Stimulated activated CD8-positive, alpha-beta memory T cell treated with anti-CD3 and anti-CD28 coated beads, Interleukin-2, amount 100 ng/mL, for 1 hour (primary cell): ENCODE measurements at regions not wholly inside any gene's neighbourhood (a gene's known extent, or its start where the extent isn't known, plus 50 kb on each side); places are given as distances from the start of the nearest gene placed in this dataset.

ENCODE experiments used
- DNase-seq, 2 donors: peaks; one replicate each; pipeline ENCODE4 v3.0.0-alpha.2; 2020; ENCODE audit warnings: low read depth in 2 of 2

DNA sequence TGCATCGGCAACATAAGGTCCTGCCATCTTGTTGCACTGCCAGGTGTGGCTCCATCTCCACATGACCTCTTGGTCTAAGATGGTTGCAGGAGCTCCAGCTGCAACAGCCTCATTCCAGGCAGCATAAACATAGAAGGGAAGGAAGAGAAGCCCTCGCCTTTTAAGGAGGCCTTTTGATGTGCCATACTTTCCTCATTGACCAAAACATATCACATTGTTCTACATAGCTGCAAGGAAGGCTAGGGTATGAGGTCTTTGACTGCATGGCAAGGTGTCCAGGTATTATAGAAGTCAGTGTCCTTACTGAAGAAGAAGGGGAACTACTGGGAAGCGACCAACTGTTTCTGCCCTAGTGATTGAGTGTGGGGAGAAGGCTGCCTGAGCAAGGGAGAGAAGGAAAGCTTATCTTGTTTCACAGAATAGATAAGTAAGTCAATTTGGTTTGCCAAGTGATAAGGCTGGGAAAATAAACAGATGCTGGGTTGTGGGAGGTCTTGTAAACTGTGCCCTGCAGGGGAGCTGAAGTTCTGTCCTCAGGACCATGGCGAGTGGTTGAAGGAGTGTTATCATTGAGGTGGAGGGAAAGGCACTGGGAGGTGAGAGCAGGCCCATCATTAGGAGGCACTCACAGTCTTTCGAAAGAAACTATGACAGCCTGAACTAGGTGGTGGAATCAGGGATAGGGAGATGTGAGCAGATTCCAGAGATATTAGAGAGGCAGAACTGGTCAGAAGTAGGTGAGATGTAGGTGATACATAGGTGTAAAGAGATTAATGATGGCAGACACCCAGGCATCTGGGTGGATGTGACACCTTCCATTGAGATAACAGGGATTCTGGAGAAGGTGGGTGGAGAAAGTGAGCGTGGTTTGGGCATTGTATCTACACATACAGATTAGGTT is 93.8 kb upstream of the IGF1R start:
- DNase-seq: no peak

DNA sequence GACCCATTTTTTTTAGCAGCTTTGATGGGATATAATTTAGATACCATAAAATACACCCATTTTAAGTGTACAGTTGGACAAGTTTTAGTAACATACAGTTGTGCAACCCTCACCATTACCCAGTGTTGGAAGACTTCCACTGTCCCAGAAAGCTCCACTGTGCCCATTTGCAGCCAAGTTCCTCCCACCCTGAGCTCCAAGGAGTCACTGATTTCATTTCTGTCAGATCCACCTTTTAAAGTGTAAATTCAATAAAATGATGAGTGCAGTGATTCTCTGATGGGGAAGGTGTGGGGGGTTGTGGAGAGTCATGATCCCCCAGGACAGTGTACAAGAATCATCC is 93.2 kb upstream of the IGF1R start:
- DNase-seq: no peak

DNA sequence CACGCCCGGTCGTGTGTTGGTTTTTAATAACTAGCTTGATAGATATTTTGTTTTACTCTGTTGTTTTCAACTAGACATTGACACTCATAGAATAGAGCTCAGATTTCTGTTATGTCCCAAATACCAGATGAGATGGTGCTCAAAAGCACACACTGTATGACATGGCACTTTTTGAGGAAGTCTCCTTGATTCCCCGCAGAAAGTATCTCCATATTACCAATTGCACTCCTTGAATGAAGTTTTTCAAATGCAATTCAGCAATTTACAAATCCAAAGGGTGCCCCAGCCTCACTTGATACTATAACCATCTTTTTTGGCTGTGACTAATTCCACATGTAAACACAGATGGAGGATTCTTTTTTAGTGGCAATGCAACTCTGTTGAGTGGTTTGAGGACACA is 92.0 kb upstream of the IGF1R start:
- DNase-seq: no peak

DNA sequence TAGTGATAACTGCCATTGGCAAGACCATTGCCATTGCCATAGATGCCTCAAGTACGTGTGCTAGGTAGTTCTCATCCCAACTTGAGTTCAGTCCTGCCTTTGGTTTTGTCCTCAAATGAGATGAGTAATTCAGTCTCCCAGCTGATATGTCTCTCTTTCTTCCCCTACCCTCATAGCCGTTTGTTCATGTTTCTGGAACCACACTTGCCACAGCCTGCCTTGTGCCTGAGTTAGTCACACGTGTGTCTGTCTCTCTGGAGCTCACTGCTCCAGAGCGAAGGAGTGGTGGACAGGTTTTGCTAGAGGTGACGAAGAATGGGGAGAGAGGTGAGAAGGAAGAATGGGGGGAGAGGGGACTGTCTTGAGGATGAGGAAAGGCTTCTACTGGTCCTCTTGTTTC is 88.0 kb upstream of the IGF1R start:
- DNase-seq: no peak

DNA sequence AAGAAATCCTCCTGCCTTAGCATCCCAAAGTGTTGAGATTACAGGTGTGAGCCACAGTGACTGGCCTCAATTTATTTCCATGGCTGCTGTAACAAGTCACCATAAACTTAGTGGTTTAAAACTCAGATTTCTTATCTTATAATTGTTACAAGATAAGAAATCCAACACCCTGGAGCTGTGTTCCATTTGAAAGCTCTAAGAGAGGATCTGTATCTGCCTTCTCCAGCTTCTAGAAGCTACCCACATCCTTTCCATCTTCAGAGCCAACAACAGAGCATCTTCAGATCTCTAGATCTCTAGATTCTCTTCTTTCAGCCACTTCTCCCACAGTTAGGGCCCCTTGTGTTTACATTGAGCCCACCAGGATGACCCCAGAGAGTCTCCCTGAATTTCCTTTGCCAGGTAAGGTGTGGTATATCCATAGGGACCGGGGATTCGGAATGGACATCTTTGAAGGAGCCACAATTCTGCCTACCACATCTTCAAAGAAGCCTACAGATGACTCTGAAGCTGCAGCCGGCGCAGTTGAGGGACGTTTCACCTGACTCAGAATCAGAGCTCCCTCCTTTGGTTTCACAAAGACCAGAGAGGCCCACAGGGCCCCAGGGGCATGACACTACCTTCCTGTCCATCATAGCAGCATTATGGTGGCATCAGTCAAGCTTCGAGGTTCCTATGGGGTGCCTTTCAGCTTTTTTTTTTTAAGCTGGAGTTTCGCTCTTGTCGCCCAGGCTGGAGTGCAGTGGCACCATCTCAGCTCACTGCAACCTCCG is 87.0 kb upstream of the IGF1R start:
- no peak for DNase-seq

DNA sequence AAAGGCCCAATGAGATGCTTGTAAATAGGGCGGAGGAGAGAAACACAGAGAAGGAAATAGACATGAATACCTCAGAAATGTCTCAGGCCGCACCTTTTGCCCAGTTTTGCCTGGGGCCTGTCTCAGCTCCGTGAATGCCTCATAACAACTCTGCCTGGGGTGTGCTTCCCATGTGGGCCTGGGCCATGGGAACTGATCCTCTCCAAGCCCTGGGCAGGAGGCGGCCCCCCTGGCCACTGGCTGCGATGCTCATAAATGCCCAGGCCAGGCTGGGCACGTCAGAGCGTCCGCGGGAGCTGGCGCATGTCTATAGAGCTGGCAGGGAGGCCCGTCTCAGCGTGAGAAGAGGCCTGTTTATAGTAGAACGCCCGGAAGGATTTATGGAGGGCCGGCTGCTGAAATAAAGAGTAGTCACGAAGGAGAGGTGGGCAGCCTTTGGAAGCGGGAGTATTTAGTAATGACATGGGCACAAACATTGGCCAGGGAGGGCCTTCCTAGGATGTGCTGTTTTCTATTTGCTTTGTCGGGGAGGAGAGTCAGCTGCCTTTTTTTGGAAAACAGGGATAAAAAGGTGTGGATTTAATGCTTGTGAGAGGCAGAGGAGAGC is 85.9 kb upstream of the IGF1R start:
- DNase-seq: no peak

DNA sequence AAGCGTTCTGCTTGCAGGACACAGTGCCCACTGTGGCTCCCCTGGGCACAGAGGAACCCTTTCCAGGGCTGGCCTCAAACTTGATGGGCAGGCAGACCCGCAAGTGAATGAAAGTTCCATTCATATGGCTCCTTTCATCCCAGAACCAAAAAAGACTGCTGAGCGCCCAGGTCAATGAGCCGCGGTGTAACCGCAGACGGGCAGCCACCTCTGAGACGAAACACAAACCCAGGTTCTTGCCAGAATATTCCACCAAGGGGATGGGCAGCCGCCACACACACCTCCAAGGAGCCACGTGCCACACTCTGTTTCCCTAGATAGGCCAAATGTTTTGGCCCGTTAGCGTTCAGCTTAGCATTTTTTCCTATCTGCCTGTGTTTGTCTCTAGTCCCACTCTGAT is 82.8 kb upstream of the IGF1R start:
- no peak for DNase-seq

DNA sequence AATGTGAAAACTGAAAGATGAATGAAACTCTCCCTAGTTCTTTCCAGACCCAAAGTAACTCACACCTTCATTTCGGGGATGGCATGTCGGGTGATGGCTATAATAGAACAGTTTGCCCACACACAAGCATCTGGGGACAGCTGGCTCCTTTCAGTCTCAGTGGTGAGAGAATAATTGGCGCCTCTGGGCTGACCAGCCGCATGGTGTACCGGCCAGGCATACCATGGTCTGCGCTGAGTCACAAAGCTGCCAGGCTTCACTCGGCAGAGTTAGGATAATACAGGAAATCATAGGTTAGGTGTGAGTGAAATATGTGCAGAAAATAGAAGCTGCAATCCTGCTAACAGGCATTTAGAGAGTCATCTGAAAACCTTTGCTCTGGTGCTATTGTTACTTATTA is 80.4 kb upstream of the IGF1R start:
- DNase-seq: no peak

DNA sequence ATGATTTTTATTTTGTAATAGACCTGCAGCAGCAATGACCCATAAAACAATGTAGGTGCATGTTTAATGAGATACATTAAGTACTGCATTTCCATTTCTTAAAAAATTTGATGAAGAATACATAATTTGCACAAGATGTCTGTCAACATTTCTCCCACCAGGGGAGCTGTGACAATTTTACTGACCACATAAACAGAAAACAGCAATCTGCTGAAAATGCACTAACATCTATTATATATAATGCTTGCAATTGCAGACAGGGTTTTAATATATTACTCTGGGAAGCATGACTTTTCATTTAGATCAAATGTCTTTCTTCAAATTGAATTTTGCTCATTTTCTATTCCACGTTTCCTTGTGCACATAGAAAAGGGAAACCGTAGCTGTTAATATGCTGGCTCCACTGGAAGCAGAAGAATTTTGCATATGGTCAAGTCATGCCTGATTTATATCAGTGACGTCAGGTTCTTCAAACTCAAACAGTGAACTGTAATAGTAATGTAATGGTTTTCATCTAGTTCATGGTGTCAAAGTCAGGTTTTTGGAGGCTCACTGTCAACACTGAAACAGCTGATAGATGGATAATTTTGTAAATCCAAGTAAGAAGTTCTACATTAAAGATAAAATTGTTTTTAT is 79.8 kb upstream of the IGF1R start:
- no peak for DNase-seq

DNA sequence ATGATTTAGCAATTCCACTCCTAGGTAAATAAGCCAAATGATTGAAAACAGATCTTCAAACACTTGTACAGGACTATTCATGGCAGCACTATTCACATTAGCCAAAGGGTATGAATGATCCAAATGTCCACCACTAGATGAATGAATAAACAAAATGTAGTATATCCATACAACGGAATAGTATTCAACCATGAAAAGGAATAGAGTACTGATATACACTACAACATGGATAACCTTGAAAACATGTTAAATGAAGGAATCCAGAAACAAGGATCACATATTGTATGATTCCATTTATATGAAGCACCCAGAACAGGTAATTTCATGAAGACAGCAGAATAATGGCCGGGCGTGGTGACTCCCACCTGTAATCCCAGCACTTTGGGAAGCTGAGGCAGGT is 78.2 kb upstream of the IGF1R start:
- no peak for DNase-seq

DNA sequence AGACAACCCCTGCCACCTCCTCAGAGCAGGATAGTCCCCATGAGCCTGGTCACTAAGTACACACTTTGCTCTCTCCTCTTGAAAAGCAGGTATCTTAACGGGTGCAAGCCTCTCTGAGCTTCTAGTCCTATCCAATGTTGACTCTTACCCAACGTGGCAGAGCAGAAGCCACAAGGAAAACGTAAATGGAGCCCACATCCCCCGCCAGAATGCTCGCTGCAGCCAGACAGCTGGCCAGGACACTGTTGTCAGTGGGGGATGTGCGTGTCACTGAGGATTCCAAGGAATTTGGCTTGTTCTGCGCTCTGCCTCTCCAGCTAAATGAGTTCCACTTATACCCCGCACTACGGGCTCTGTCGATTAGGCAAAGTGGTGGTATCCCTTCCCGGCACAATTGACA is 67.8 kb upstream of the IGF1R start:
- DNase-seq: no peak

DNA sequence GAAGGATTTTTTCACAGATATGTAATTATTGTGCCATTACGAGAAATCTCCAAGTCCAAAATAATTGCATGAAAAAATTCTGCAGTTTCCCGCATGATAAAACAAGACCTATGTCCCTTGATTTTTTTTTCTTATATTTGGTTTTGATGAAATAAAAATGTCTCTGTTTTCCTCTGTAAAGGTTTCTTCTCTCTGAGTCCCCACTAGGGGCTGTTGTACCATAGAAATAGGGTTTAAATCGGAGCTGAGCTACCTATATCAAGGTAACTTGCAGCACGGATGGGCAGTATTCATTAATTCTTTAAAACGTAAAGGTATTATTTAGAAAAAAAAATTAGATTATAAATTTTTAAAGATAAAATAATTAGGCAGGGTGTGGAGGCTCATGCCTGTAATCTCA is 66.6 kb upstream of the IGF1R start:
- no peak for DNase-seq

DNA sequence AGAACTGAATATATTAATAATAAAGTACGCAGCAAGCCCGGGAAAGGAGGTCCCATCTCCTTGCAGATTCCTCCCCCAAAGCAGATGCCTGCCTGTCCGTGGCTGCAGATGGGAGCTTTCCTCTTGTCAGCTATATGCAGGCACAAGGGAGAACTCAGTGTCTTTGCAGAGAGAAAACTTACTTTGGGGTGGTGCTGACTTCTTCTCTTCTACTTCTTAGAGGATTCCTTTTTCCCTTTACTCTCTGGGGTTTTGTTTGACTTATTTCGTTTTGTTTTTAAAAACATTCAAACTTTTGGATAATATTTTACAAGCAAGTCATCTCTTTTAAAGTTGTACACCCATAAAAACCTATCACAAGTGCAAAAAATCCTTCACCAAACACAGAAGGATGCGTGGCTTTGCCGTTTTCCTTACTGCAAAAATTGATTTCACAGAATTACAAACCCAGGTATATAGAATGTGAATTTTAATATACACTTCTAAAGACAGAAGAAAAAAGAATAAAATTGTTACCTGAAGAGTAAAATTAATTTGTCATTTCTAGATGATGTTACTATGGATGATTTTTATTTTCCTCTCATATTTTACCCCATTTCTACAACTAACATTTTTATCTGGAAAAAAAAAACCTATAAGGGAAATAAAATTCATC is 65.3 kb upstream of the IGF1R start:
- DNase-seq: no peak

DNA sequence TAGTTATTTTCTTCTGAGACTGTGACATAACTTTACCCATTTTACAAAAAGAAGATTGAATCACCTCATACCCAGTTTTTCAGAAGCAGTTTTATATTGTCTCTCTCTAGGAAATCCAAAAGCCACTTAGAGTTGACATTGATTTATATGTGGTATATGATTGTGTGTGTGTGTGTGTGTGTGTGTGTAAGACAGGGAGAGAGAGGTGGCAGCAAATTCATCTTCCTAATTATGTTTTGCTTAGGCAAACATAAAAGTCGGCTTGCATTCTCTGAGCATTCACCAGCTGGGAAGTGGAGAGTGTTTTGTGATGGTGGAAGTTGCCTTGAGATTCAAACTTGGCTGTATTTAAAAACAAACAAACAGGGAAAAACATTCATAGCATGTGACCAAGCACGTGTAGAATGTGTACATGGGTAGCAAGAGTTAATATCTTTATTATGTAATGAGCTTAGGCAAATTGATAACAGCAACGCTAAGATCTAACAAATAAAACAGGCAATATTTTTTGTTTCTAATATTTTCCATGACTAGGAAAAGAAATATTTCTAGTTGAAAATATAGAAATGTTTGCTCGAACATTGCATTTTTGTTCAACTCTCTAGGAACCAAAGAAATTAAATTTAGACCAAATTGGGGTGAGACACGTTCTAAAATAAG is 64.4 kb upstream of the IGF1R start:
- no peak for DNase-seq

DNA sequence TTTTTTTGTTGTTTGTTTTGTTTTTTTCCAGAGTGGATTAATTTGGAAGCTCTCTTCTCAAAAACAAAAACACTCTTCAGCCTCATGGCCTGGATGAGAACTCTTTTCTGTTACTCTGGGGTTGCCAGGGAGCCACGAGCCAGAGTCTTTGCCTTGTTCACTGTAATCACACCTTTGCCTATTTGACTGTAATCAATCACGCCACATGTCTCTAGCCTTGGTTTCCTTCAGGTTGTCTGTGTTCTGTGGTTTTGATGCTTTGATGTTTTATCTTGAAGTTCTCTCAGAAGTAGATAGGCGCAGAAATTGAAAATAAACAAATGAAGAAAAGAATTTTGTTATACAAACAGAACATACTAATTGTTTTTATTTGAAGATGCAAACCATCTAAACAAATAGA is 62.3 kb upstream of the IGF1R start:
- no peak for DNase-seq

DNA sequence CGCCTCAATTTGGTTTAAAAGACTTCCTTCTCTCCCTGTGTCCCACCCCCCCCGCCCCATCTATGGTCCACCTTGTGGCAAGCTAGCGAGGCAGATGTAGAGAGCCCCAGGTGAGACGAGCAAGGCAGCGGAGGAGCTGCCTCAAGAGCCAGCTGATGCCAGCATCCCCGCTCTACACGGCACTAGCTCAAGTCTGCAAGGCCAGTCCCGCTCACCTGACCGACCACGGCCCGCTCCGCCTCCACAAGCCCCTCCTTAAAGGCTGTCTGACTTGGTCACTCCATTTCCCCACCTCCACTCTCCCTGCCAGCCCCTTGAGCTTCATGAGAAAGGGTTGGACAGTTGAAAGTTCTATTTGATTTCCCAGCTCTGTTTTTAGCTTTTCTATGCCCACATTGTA is 56.2 kb upstream of the IGF1R start:
- no peak for DNase-seq

DNA sequence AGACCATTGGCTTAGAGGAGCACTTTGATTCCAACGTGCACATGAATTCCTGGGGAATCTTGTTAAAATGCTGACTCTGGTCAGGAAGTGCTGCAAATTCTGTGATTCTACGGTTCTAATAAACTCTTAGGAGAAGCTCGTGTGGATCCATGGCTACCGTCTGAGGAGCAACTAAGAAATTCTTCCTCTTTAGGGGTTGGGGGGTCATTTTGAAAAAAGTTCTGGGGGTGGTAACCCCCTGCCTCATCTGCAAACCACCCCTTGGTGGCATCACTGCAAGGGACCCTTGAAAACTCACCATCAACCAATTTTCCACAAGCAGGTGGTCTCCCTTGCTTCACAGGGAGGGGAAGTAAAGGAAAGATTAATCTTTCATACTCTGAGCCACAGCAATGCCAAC is 52.2 kb upstream of the IGF1R start:
- DNase-seq: no peak

DNA sequence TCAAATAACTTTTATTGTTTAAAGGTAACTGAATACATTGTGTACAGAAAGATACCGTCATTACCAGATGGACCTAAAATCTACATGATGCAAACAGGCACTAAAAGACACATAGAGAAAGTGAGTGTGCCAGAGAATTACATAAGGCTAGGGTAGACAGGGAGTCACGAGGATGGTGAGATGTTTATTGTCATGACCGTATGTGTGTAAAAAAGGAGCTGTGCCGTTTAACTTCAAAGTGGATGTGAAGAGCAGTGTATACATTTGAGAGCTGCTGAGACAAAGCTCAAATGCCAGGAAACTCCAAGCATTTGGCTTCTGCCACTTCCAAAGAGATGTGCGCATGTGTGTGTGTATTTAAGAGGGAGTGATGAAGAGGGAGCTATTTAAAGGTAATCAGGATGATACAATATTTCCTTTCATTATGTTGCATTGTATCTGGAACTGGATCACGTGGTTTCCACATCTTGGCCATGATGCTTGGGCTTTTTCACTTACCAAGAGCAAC is 51.4 kb upstream of the IGF1R start:
- DNase-seq: no peak

DNA sequence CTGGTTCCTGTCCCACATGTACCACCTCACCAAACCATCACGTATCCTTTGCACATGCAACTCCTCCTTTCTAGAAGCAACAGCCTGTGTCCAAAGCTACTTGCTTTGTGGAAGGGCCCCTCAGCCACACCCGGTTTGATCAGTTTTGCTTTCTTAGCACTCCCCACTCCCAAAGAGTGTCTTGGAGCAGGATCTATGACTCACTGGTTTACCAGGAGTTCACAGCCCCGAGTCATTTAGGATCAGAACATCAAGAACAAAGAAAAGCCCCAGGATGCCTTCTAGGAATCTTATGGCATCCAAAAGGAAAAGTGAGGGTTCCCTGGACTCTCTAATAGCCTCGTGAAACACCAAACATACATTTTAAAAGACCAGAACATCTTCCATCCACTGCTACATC is 50.7 kb upstream of the IGF1R start:
- DNase-seq: no peak
